HG02938 (cell line): ENCODE measurements at regions not wholly inside any gene's neighbourhood (a gene's known extent, or its start where the extent isn't known, plus 50 kb on each side); places are given as distances from the start of the nearest gene placed in this dataset.

Experiments
- ATAC-seq: cut with Tn5 transposase; IDR thresholded peaks from one replicate; pipeline ENCODE4 v1.9.1; 2021; ENCODE audit warnings: mild to moderate bottlenecking, moderate library complexity; ENCODE audit not compliant: unreplicated experiment

GRCh38 chr2:47315475-47315874 is 53.6 kb upstream of the EPCAM start:
- no peak for ATAC-seq

GRCh38 chr2:47313728-47314127 is 55.4 kb upstream of the EPCAM start:
- ATAC-seq = no peak

- ATAC-seq = no peak
Observed at GRCh38 chr2:47313141-47313691, 55.9 kb upstream of the EPCAM start.

GRCh38 chr2:47312491-47312850 is 56.6 kb upstream of the EPCAM start:
- no peak for ATAC-seq

GRCh38 chr2:47311764-47312490 is 57.2 kb upstream of the EPCAM start:
- ATAC-seq = no peak

- ATAC-seq = peak; percentile 4
Observed at GRCh38 chr2:47310801-47311560, 58.1 kb upstream of the EPCAM start.

- ATAC-seq = peak; percentile 81
Observed at GRCh38 chr2:47309952-47310800, 58.9 kb upstream of the EPCAM start.

GRCh38 chr2:47309472-47309951 is 59.6 kb upstream of the EPCAM start:
- peak; percentile 1 for ATAC-seq

- no peak for ATAC-seq
Observed at GRCh38 chr2:47307066-47307465, 62.0 kb upstream of the EPCAM start.

- ATAC-seq = no peak
Observed at GRCh38 chr2:47304654-47305053, 64.5 kb upstream of the EPCAM start.

GRCh38 chr2:47303341-47304148 is 65.6 kb upstream of the EPCAM start:
- ATAC-seq = no peak

- ATAC-seq = no peak
Observed at GRCh38 chr2:47302308-47302707, 66.8 kb upstream of the EPCAM start.

- no peak for ATAC-seq
Observed at GRCh38 chr2:47301731-47302130, 67.4 kb upstream of the EPCAM start.

- ATAC-seq = peak; percentile 70
Observed at GRCh38 chr2:47301277-47301618, 67.9 kb upstream of the EPCAM start.

- peak; percentile 70 for ATAC-seq
Observed at GRCh38 chr2:47300609-47301276, 68.4 kb upstream of the EPCAM start.

GRCh38 chr2:47300081-47300480 is 69.0 kb upstream of the EPCAM start:
- no peak for ATAC-seq

GRCh38 chr2:47299555-47299954 is 69.6 kb upstream of the EPCAM start:
- ATAC-seq = no peak

GRCh38 chr2:47298771-47299170 is 70.3 kb upstream of the EPCAM start:
- ATAC-seq = no peak

- no peak for ATAC-seq
Observed at GRCh38 chr2:47297767-47298425, 71.2 kb upstream of the EPCAM start.
